ENCODE measurements at regions not wholly inside any gene's neighbourhood (a gene's known extent, or its start where the extent isn't known, plus 50 kb on each side); places are given as distances from the start of the nearest gene placed in this dataset.

DNA sequence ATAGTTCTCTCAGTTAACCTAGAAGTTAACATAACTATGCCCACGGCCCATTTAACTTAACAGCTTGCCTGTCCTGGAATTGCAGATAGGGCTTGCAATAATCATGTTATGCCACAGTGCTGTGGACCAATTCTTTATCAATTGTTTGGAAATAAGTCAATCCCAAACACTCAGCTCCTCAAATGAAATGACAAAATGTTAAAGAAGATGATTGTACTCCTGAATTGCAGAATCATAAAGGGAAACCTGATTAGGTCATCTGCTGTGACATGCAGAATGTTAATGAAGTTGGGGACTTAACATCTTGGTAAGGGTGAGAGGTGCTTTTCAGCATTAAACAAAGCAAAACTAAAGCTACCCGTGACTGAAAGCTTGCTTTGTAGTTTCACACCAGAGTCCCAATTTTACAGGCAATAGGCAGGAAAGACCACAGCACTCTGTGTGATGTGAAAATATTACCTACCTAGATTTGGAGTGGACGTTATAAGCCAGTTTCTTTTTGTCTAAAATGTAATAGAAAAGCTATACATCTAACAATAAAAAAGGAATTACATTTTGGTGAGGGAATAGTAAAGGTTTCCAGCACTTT, 364.0 kb downstream of the GPD2 start:
- TF ChIP-seq, protein P1, sequence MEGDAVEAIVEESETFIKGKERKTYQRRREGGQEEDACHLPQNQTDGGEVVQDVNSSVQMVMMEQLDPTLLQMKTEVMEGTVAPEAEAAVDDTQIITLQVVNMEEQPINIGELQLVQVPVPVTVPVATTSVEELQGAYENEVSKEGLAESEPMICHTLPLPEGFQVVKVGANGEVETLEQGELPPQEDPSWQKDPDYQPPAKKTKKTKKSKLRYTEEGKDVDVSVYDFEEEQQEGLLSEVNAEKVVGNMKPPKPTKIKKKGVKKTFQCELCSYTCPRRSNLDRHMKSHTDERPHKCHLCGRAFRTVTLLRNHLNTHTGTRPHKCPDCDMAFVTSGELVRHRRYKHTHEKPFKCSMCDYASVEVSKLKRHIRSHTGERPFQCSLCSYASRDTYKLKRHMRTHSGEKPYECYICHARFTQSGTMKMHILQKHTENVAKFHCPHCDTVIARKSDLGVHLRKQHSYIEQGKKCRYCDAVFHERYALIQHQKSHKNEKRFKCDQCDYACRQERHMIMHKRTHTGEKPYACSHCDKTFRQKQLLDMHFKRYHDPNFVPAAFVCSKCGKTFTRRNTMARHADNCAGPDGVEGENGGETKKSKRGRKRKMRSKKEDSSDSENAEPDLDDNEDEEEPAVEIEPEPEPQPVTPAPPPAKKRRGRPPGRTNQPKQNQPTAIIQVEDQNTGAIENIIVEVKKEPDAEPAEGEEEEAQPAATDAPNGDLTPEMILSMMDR (IDR thresholded peaks at IDR 0.05; ENCODE audit: low read length), result no peak
- TF ChIP-seq EZH2 (IDR thresholded peaks at IDR 0.05; ENCODE audit: borderline replicate concordance, low read length), result no peak

All from OCI-LY1 (cell line).